NCI-H82 (cell line): ENCODE measurements at regions not wholly inside any gene's neighbourhood (a gene's known extent, or its start where the extent isn't known, plus 50 kb on each side); places are given as distances from the start of the nearest gene placed in this dataset.

Experiments used
- DNase-seq: peaks from one replicate; lab custom pipeline; 2025; lab: John Stamatoyannopoulos, UW

GRCh38 chr14:34128665-34129064, 177.8 kb upstream of the EGLN3 start:
- DNase-seq, result no peak

- DNase-seq, result no peak
Measured at GRCh38 chr14:34126586-34126985, 175.7 kb upstream of the EGLN3 start.

- DNase-seq, result no peak
Measured at GRCh38 chr14:34124585-34124984, 173.7 kb upstream of the EGLN3 start.

GRCh38 chr14:34122650-34123049, 171.8 kb upstream of the EGLN3 start:
- no peak for DNase-seq

- no peak for DNase-seq
Measured at GRCh38 chr14:34122081-34122480, 171.2 kb upstream of the EGLN3 start.

- peak; percentile 42 for DNase-seq
Measured at GRCh38 chr14:34120185-34120977, 169.5 kb upstream of the EGLN3 start.

- DNase-seq, result no peak
Measured at GRCh38 chr14:34119107-34119858, 168.4 kb upstream of the EGLN3 start.

GRCh38 chr14:34113991-34114390, 163.1 kb upstream of the EGLN3 start:
- no peak for DNase-seq

GRCh38 chr14:34113005-34113511, 162.2 kb upstream of the EGLN3 start:
- no peak for DNase-seq

- DNase-seq, result peak; percentile 12
Measured at GRCh38 chr14:34111953-34112352, 161.1 kb upstream of the EGLN3 start.

GRCh38 chr14:34111505-34111904, 160.6 kb upstream of the EGLN3 start:
- DNase-seq, result no peak

- no peak for DNase-seq
Measured at GRCh38 chr14:34110531-34110930, 159.7 kb upstream of the EGLN3 start.

- DNase-seq, result no peak
Measured at GRCh38 chr14:34107441-34107840, 156.6 kb upstream of the EGLN3 start.

GRCh38 chr14:34106310-34106709, 155.4 kb upstream of the EGLN3 start:
- no peak for DNase-seq

GRCh38 chr14:34104489-34105397, 153.9 kb upstream of the EGLN3 start:
- no peak for DNase-seq

- DNase-seq, result no peak
Measured at GRCh38 chr14:34103176-34103575, 152.3 kb upstream of the EGLN3 start.

GRCh38 chr14:34099635-34100034, 148.8 kb upstream of the EGLN3 start:
- DNase-seq, result no peak

- no peak for DNase-seq
Measured at GRCh38 chr14:34098985-34099349, 148.1 kb upstream of the EGLN3 start.

- peak; percentile 2 for DNase-seq
Measured at GRCh38 chr14:34098045-34098984, 147.4 kb upstream of the EGLN3 start.

- no peak for DNase-seq
Measured at GRCh38 chr14:34097644-34098043, 146.8 kb upstream of the EGLN3 start.

- no peak for DNase-seq
Measured at GRCh38 chr14:34094384-34094783, 143.5 kb upstream of the EGLN3 start.
